BLaER1 (cell line): ENCODE measurements at regions not wholly inside any gene's neighbourhood (a gene's known extent, or its start where the extent isn't known, plus 50 kb on each side); places are given as distances from the start of the nearest gene placed in this dataset.
"Not testable (repeated sequence)": the region's sequence is repeated elsewhere in the genome, so short reads cannot be mapped to it uniquely, and the experiment has no call there.

ENCODE experiments used
- H3K27ac ChIP-seq: shearing (Covaris generic); formaldehyde crosslinking; 2 replicates; pipeline ENCODE4 v1.8.1; 2022
- H3K27me3 ChIP-seq: shearing (Covaris generic); formaldehyde crosslinking; 2 replicates; pipeline ENCODE4 v1.8.1; 2022
- H3K36me3 ChIP-seq: shearing (Covaris generic); formaldehyde crosslinking; 2 replicates; pipeline ENCODE4 v1.8.1; 2022
- H3K4me1 ChIP-seq: shearing (Covaris generic); formaldehyde crosslinking; 2 replicates; pipeline ENCODE4 v1.8.1; 2022
- H3K4me2 ChIP-seq: shearing (Covaris generic); formaldehyde crosslinking; 2 replicates; pipeline ENCODE4 v1.8.1; 2022
- H3K4me3 ChIP-seq: shearing (Covaris generic); formaldehyde crosslinking; 2 replicates; pipeline ENCODE4 v1.8.1; 2022
- H3K9ac ChIP-seq: shearing (Covaris generic); formaldehyde crosslinking; 2 replicates; pipeline ENCODE4 v1.8.1; 2022
- H3K9me3 ChIP-seq: shearing (Covaris generic); formaldehyde crosslinking; 2 replicates; pipeline ENCODE4 v1.8.1; 2022
- H4K20me1 ChIP-seq: shearing (Covaris generic); formaldehyde crosslinking; 2 replicates; pipeline ENCODE4 v1.8.1; 2022

GRCh38 chr6:26829480-26829879 lies 169.9 kb upstream of the ZNF322 start:
- not testable (repeated sequence) for H3K27ac ChIP-seq, H3K9ac ChIP-seq, H3K4me1 ChIP-seq, H3K9me3 ChIP-seq, H4K20me1 ChIP-seq, H3K36me3 ChIP-seq, H3K4me3 ChIP-seq, H3K27me3 ChIP-seq, H3K4me2 ChIP-seq

- H3K9ac ChIP-seq, H3K27me3 ChIP-seq, H3K4me1 ChIP-seq, H3K4me2 ChIP-seq, H3K9me3 ChIP-seq, H3K36me3 ChIP-seq, H4K20me1 ChIP-seq, H3K4me3 ChIP-seq, H3K27ac ChIP-seq: not testable (repeated sequence)
Measured at GRCh38 chr6:26830992-26831391, 171.4 kb upstream of the ZNF322 start.

GRCh38 chr6:26835707-26836106 lies 176.2 kb upstream of the ZNF322 start:
- not testable (repeated sequence) for H3K27me3 ChIP-seq, H3K9ac ChIP-seq, H3K4me3 ChIP-seq, H3K4me1 ChIP-seq, H4K20me1 ChIP-seq, H3K9me3 ChIP-seq, H3K27ac ChIP-seq, H3K4me2 ChIP-seq, H3K36me3 ChIP-seq

- not testable (repeated sequence) for H3K4me3 ChIP-seq, H4K20me1 ChIP-seq, H3K9me3 ChIP-seq, H3K27ac ChIP-seq, H3K4me2 ChIP-seq, H3K4me1 ChIP-seq, H3K36me3 ChIP-seq, H3K27me3 ChIP-seq, H3K9ac ChIP-seq
Measured at GRCh38 chr6:26836657-26837056, 177.1 kb upstream of the ZNF322 start.

GRCh38 chr6:26844823-26845222 lies 185.3 kb upstream of the ZNF322 start:
- H3K27ac ChIP-seq, H3K4me1 ChIP-seq, H3K9me3 ChIP-seq, H3K4me2 ChIP-seq, H3K36me3 ChIP-seq, H3K9ac ChIP-seq, H4K20me1 ChIP-seq, H3K4me3 ChIP-seq, H3K27me3 ChIP-seq: not testable (repeated sequence)

- not testable (repeated sequence) for H3K9me3 ChIP-seq, H3K4me1 ChIP-seq, H3K4me2 ChIP-seq, H4K20me1 ChIP-seq, H3K36me3 ChIP-seq, H3K27ac ChIP-seq, H3K4me3 ChIP-seq, H3K9ac ChIP-seq, H3K27me3 ChIP-seq
Measured at GRCh38 chr6:26857289-26857688, 197.7 kb upstream of the ZNF322 start.

GRCh38 chr6:26859067-26859770 lies 199.7 kb upstream of the ZNF322 start:
- not testable (repeated sequence) for H3K27me3 ChIP-seq, H3K4me1 ChIP-seq, H3K36me3 ChIP-seq, H3K4me2 ChIP-seq, H3K9ac ChIP-seq, H3K9me3 ChIP-seq, H3K27ac ChIP-seq, H3K4me3 ChIP-seq, H4K20me1 ChIP-seq

GRCh38 chr6:26859771-26860163 lies 200.2 kb upstream of the ZNF322 start:
- H3K4me3 ChIP-seq, H3K9ac ChIP-seq, H4K20me1 ChIP-seq, H3K4me1 ChIP-seq, H3K27me3 ChIP-seq, H3K4me2 ChIP-seq, H3K27ac ChIP-seq, H3K9me3 ChIP-seq, H3K36me3 ChIP-seq: not testable (repeated sequence)

GRCh38 chr6:26861913-26862312 lies 202.4 kb upstream of the ZNF322 start:
- H3K27ac ChIP-seq, H3K9me3 ChIP-seq, H3K9ac ChIP-seq, H3K27me3 ChIP-seq, H3K36me3 ChIP-seq, H3K4me3 ChIP-seq, H3K4me1 ChIP-seq, H3K4me2 ChIP-seq, H4K20me1 ChIP-seq: not testable (repeated sequence)

- H4K20me1 ChIP-seq, H3K4me3 ChIP-seq, H3K36me3 ChIP-seq, H3K9ac ChIP-seq, H3K27ac ChIP-seq, H3K9me3 ChIP-seq, H3K4me1 ChIP-seq, H3K4me2 ChIP-seq, H3K27me3 ChIP-seq: not testable (repeated sequence)
Measured at GRCh38 chr6:26863641-26864040, 204.1 kb upstream of the ZNF322 start.

GRCh38 chr6:26898785-26899184 lies 239.2 kb upstream of the ZNF322 start:
- not testable (repeated sequence) for H3K4me2 ChIP-seq, H3K27me3 ChIP-seq, H3K9ac ChIP-seq, H3K4me3 ChIP-seq, H3K9me3 ChIP-seq, H3K4me1 ChIP-seq, H4K20me1 ChIP-seq, H3K27ac ChIP-seq, H3K36me3 ChIP-seq

GRCh38 chr6:26924206-26924605 lies 264.7 kb upstream of the ZNF322 start:
- H3K27me3 ChIP-seq, H4K20me1 ChIP-seq, H3K4me2 ChIP-seq, H3K4me3 ChIP-seq, H3K4me1 ChIP-seq, H3K27ac ChIP-seq, H3K9me3 ChIP-seq, H3K36me3 ChIP-seq, H3K9ac ChIP-seq: not testable (repeated sequence)

- H3K9ac ChIP-seq, H3K36me3 ChIP-seq: not testable (repeated sequence)
Measured at GRCh38 chr6:26928190-26928589, 268.6 kb upstream of the ZNF322 start.

GRCh38 chr6:26937258-26937657 lies 277.7 kb upstream of the ZNF322 start:
- H3K4me3 ChIP-seq, H3K27me3 ChIP-seq, H3K9me3 ChIP-seq, H3K4me1 ChIP-seq, H3K4me2 ChIP-seq, H3K9ac ChIP-seq, H3K36me3 ChIP-seq, H4K20me1 ChIP-seq, H3K27ac ChIP-seq: not testable (repeated sequence)

More at GRCh38 chr6:26928190-26928589, 268.6 kb upstream of the ZNF322 start:
- not testable (repeated sequence) for H3K4me1 ChIP-seq, H3K4me2 ChIP-seq, H4K20me1 ChIP-seq, H3K9me3 ChIP-seq, H3K4me3 ChIP-seq, H3K27ac ChIP-seq, H3K27me3 ChIP-seq

- not testable (repeated sequence) for H3K36me3 ChIP-seq, H3K27me3 ChIP-seq, H4K20me1 ChIP-seq, H3K9ac ChIP-seq, H3K4me1 ChIP-seq, H3K9me3 ChIP-seq, H3K4me2 ChIP-seq, H3K4me3 ChIP-seq, H3K27ac ChIP-seq
Measured at GRCh38 chr6:26951211-26951610, 291.7 kb upstream of the ZNF322 start.
